ENCODE measurements at regions not wholly inside any gene's neighbourhood (a gene's known extent, or its start where the extent isn't known, plus 50 kb on each side); places are given as distances from the start of the nearest gene placed in this dataset.

- H3K9me3 ChIP-seq (ENCODE audit: severe bottlenecking) = no peaks in the 10 kb centered on the region
- no peak overlapping the region for H3K4me3 ChIP-seq (ENCODE audit: low read depth, low read length)
- no peak for TF ChIP-seq CTCF (IDR thresholded peaks at IDR 0.05; ENCODE audit: low read depth, low read length)
- no peaks in the 10 kb centered on the region for H3K36me3 ChIP-seq
- H3K27ac ChIP-seq = no peak overlapping the region
- H3K27me3 ChIP-seq (ENCODE audit: insufficient read depth, low read depth, severe bottlenecking) = no peaks in the 10 kb centered on the region
- no peak for DNase-seq
Measured at GRCh38 chr13:33634546-33634982, 183.4 kb upstream of the RFC3 start.

GRCh38 chr13:33636243-33636642, 181.7 kb upstream of the RFC3 start:
- H3K4me3 ChIP-seq (ENCODE audit: low read depth, low read length) = no peak overlapping the region
- no peaks in the 10 kb centered on the region for H3K9me3 ChIP-seq (ENCODE audit: severe bottlenecking)
- H3K27ac ChIP-seq = no peak overlapping the region
- DNase-seq = no peak
- no peak for TF ChIP-seq CTCF (IDR thresholded peaks at IDR 0.05; ENCODE audit: low read depth, low read length)
- no peaks in the 10 kb centered on the region for H3K27me3 ChIP-seq (ENCODE audit: insufficient read depth, low read depth, severe bottlenecking)
- no peaks in the 10 kb centered on the region for H3K36me3 ChIP-seq

GRCh38 chr13:33636955-33637670, 180.8 kb upstream of the RFC3 start:
- H3K27ac ChIP-seq = no peak overlapping the region
- no peaks in the 10 kb centered on the region for H3K27me3 ChIP-seq (ENCODE audit: insufficient read depth, low read depth, severe bottlenecking)
- no peaks in the 10 kb centered on the region for H3K36me3 ChIP-seq
- H3K4me3 ChIP-seq (ENCODE audit: low read depth, low read length) = no peak overlapping the region
- no peaks in the 10 kb centered on the region for H3K9me3 ChIP-seq (ENCODE audit: severe bottlenecking)
- no peak for TF ChIP-seq CTCF (IDR thresholded peaks at IDR 0.05; ENCODE audit: low read depth, low read length)
- no peak for DNase-seq

GRCh38 chr13:33637978-33638743, 179.8 kb upstream of the RFC3 start:
- Histone ChIP-seq H3K4me3 (ENCODE audit: low read depth, low read length) (no peak overlapping the region), H3K27ac (no peak overlapping the region), H3K9me3 (ENCODE audit: severe bottlenecking) (no peaks in the 10 kb centered on the region), H3K36me3 (no peaks in the 10 kb centered on the region), H3K27me3 (ENCODE audit: insufficient read depth, low read depth, severe bottlenecking) (no peaks in the 10 kb centered on the region)
- no peak for TF ChIP-seq CTCF (IDR thresholded peaks at IDR 0.05; ENCODE audit: low read depth, low read length)
- no peak for DNase-seq

GRCh38 chr13:33639158-33639557, 178.8 kb upstream of the RFC3 start:
- H3K27ac ChIP-seq = no peak overlapping the region
- no peak for DNase-seq

More at GRCh38 chr13:33639158-33639557, 178.8 kb upstream of the RFC3 start:
- H3K4me3 ChIP-seq (ENCODE audit: low read depth, low read length) = no peak overlapping the region
- H3K9me3 ChIP-seq (ENCODE audit: severe bottlenecking) = no peaks in the 10 kb centered on the region
- no peaks in the 10 kb centered on the region for H3K27me3 ChIP-seq (ENCODE audit: insufficient read depth, low read depth, severe bottlenecking)
- no peaks in the 10 kb centered on the region for H3K36me3 ChIP-seq
- TF ChIP-seq CTCF (IDR thresholded peaks at IDR 0.05; ENCODE audit: low read depth, low read length) = no peak

All from WERI-Rb-1 (cell line).